Progenitor cell of endocrine pancreas (in vitro differentiated cells): ENCODE measurements at regions not wholly inside any gene's neighbourhood (a gene's known extent, or its start where the extent isn't known, plus 50 kb on each side); places are given as distances from the start of the nearest gene placed in this dataset.

Experiments used
- DNase-seq: peaks from one replicate; pipeline ENCODE4 v3.0.0; 2021; ENCODE audit warnings: low spot score; ENCODE audit not compliant: unreplicated experiment
- H3K27ac Mint-ChIP-seq: 2 replicates; pipeline ENCODE4 v1.8.0; 2021; ENCODE audit warnings: mild to moderate bottlenecking, moderate library complexity, mixed read lengths
- H3K27me3 Mint-ChIP-seq: 2 replicates; pipeline ENCODE4 v1.8.0; 2021; ENCODE audit warnings: mixed read lengths
- H3K36me3 Mint-ChIP-seq: 2 replicates; pipeline ENCODE4 v1.8.0; 2022; ENCODE audit warnings: mixed read lengths; ENCODE audit not compliant: insufficient read depth
- H3K4me1 Mint-ChIP-seq: 2 replicates; pipeline ENCODE4 v1.8.0; 2021; ENCODE audit warnings: low read depth, mixed read lengths
- H3K4me3 Mint-ChIP-seq: 2 replicates; pipeline ENCODE4 v1.8.0; 2021; ENCODE audit warnings: low read depth, mild to moderate bottlenecking, moderate library complexity, mixed read lengths
- H3K9me3 Mint-ChIP-seq: 2 replicates; pipeline ENCODE4 v1.8.0; 2021; ENCODE audit warnings: low read depth, mixed read lengths
- TF ChIP-seq, protein P1 (sequence below): fragments of 200-600 bp; sonication (generic); IDR thresholded peaks from one replicate; pipeline ENCODE4 v1.5.0; 2021; ENCODE audit warnings: antibody characterized with exemption, mild to moderate bottlenecking; ENCODE audit not compliant: unreplicated experiment

DNA sequence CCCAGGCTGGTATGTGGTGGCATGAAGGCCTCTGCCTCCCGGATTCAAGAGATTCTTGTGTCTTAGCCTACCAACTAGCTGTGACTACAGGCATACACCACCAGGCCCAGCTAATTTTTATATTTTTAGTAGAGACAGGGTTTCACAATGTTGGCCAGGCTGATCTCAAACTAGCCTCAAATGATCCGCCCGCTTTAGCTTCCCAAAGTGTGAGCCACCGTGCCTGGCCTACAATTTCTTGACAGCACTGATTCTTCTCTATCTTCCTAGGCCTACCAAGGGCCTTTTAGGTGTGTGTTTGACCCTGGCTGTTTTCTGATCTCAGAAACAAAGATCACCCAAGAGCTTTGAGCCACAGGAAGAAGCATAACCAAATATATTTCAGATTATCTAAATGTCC is 540.8 kb upstream of the ADAMTS5 start:
- Mint-ChIP-seq H3K27ac (no peak overlapping the region), H3K9me3 (no peaks in the 10 kb centered on the region), H3K36me3 (no peaks in the 10 kb centered on the region), H3K27me3 (no peaks in the 10 kb centered on the region), H3K4me3 (no peak overlapping the region), H3K4me1 (no peaks in the 10 kb centered on the region)
- DNase-seq, result no peak
- TF ChIP-seq, protein P1, sequence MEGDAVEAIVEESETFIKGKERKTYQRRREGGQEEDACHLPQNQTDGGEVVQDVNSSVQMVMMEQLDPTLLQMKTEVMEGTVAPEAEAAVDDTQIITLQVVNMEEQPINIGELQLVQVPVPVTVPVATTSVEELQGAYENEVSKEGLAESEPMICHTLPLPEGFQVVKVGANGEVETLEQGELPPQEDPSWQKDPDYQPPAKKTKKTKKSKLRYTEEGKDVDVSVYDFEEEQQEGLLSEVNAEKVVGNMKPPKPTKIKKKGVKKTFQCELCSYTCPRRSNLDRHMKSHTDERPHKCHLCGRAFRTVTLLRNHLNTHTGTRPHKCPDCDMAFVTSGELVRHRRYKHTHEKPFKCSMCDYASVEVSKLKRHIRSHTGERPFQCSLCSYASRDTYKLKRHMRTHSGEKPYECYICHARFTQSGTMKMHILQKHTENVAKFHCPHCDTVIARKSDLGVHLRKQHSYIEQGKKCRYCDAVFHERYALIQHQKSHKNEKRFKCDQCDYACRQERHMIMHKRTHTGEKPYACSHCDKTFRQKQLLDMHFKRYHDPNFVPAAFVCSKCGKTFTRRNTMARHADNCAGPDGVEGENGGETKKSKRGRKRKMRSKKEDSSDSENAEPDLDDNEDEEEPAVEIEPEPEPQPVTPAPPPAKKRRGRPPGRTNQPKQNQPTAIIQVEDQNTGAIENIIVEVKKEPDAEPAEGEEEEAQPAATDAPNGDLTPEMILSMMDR, result no peak

DNA sequence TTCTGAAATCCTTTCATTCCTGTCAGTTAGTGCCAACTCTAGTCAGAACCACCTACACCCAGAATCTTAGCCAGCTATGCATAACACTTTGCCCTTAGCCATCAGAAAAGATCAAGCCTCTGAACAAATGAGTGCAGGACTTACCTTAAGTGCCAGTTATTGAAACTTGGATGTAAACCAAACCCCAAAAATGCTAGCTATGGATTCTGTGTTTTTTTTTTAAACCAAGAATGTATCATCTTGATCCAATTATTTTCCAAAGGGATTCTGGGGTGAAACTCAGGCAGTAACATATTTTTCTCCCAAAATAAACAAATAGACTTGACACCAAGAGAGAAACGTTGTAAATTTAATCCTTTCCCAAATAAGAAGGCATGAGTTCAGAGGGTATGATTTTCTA is 538.6 kb upstream of the ADAMTS5 start:
- H3K4me3 Mint-ChIP-seq, result no peak overlapping the region
- no peaks in the 10 kb centered on the region for H3K9me3 Mint-ChIP-seq
- TF ChIP-seq, protein P1, result no peak

DNA sequence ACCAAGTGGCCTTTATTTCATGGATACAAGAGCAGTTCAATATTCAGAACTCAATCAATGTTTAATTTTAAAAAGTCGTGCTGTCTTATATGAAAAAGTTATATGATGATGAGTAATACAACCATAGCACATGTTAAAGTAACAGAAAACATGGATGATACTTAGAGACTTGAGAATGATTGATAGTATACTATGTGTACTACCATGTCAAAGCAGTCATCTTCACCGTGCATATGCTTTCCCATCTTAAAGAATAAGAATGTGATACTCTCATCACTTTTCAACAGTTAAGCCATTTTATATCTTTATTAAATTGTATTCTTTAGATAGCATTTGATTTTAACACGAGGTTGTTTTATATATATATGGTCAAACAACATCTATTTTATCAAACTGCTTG is 535.9 kb upstream of the ADAMTS5 start:
- TF ChIP-seq, protein P1, result no peak
- Mint-ChIP-seq H3K4me1 (no peaks in the 10 kb centered on the region), H3K27me3 (no peaks in the 10 kb centered on the region), H3K9me3 (no peaks in the 10 kb centered on the region), H3K27ac (no peak overlapping the region), H3K36me3 (no peaks in the 10 kb centered on the region), H3K4me3 (no peak overlapping the region)
- DNase-seq, result no peak

More for the DNA sequence above, 538.6 kb upstream of the ADAMTS5 start:
- Mint-ChIP-seq H3K27me3 (no peaks in the 10 kb centered on the region), H3K36me3 (no peaks in the 10 kb centered on the region), H3K4me1 (no peaks in the 10 kb centered on the region), H3K27ac (no peak overlapping the region)
- DNase-seq, result no peak

DNA sequence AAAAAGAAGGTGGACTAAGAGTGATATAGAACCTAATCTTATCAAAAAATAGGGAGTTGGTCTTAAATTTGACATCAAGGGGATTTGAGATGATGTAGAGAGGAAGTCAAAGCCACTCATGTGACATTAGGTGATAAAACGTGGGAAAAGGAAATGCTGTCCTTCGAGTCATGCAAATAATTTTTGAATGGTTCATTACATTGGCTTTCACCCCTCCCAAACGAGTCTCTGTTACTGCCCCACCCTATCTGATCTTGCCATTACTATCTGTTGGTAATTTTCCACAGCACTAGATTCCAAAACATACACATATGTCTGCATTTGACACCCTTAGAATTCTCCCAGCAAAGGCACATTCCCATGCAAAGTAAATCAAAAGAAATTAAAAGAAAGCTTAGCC is 531.1 kb upstream of the ADAMTS5 start:
- no peak overlapping the region for H3K4me3 Mint-ChIP-seq
- no peak for DNase-seq
- no peaks in the 10 kb centered on the region for H3K9me3 Mint-ChIP-seq
- no peaks in the 10 kb centered on the region for H3K36me3 Mint-ChIP-seq
- TF ChIP-seq, protein P1, result no peak
- H3K4me1 Mint-ChIP-seq, result no peaks in the 10 kb centered on the region
- no peak overlapping the region for H3K27ac Mint-ChIP-seq
- no peaks in the 10 kb centered on the region for H3K27me3 Mint-ChIP-seq

DNA sequence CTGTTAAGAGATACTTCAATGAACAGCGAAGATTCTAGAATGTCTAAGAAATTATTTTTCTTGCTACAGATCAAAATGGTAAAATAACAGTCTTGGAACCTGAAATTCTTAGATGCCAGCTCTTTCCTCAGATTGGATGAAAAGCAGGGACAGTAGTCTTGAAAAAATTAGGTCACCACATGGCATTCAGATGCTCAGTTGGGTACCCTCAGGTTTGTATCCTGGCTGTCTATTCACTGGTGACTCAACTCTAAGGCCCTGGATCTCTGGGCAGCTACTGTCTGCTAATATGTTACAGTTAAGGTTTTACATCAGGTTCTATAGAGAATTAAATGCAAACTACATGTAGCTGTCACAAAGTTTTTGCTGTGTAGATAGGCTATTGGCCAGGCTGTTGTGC is 528.9 kb upstream of the ADAMTS5 start:
- TF ChIP-seq, protein P1, result no peak
- H3K27ac Mint-ChIP-seq, result no peak overlapping the region
- no peaks in the 10 kb centered on the region for H3K27me3 Mint-ChIP-seq
- peaks cover 2% of the 10 kb centered on the region for H3K4me1 Mint-ChIP-seq
- no peak overlapping the region for H3K4me3 Mint-ChIP-seq
- H3K36me3 Mint-ChIP-seq, result no peaks in the 10 kb centered on the region
- H3K9me3 Mint-ChIP-seq, result peaks cover 3% of the 10 kb centered on the region
- DNase-seq, result no peak
